OCI-LY1 (cell line): ENCODE measurements at regions not wholly inside any gene's neighbourhood (a gene's known extent, or its start where the extent isn't known, plus 50 kb on each side); places are given as distances from the start of the nearest gene placed in this dataset.

ENCODE experiments used
- H2AFZ ChIP-seq: fragments of 200-600 bp; sonication (generic), shearing (Covaris generic); 2 replicates; pipeline ENCODE4 v1.6.0; 2014; ENCODE audit warnings: antibody characterized with exemption, mild to moderate bottlenecking, low read length
- H3F3A ChIP-seq: fragments of 200-600 bp; sonication (generic), shearing (Covaris generic); 2 replicates; pipeline ENCODE4 v1.6.0; 2014; ENCODE audit warnings: mild to moderate bottlenecking, antibody characterized with exemption, low read length, moderate library complexity; ENCODE audit not compliant: insufficient read depth
- H3K27ac ChIP-seq: fragments of 200-600 bp; sonication (generic); 2 replicates; pipeline ENCODE4 v1.5.1; 2014; ENCODE audit warnings: low read length, mixed run types, mild to moderate bottlenecking, low read depth; ENCODE audit not compliant: poor library complexity, severe bottlenecking
- H3K27me3 ChIP-seq: fragments of 200-600 bp; sonication (generic); 2 replicates; pipeline ENCODE4 v1.6.0; 2014; ENCODE audit warnings: antibody characterized with exemption, mild to moderate bottlenecking, low read length, moderate library complexity; ENCODE audit not compliant: insufficient read depth
- H3K36me3 ChIP-seq: fragments of 200-600 bp; sonication (generic); 2 replicates; pipeline ENCODE4 v1.6.1; 2014; ENCODE audit warnings: mild to moderate bottlenecking, antibody characterized with exemption, low read length, moderate library complexity, mixed read lengths; ENCODE audit not compliant: insufficient read depth
- H3K4me1 ChIP-seq: fragments of 200-600 bp; sonication (generic); 2 replicates; pipeline ENCODE4 v1.5.1; 2014; ENCODE audit warnings: mild to moderate bottlenecking, low read length, moderate library complexity; ENCODE audit not compliant: insufficient read depth, severe bottlenecking
- H3K4me2 ChIP-seq: fragments of 200-600 bp; sonication (generic), shearing (Covaris generic); 2 replicates; pipeline ENCODE4 v1.6.1; 2014; ENCODE audit warnings: low read length
- H3K4me3 ChIP-seq: fragments of 200-600 bp; sonication (generic); 2 replicates; pipeline ENCODE4 v1.5.1; 2014; ENCODE audit warnings: low read length, low read depth, mild to moderate bottlenecking, mixed read lengths; ENCODE audit not compliant: poor library complexity, severe bottlenecking
- H3K79me2 ChIP-seq: fragments of 200-600 bp; shearing (Covaris generic); 2 replicates; pipeline ENCODE4 v1.6.1; 2016; ENCODE audit warnings: mixed run types, low read length, mixed read lengths; ENCODE audit not compliant: insufficient read depth
- H3K9ac ChIP-seq: fragments of 200-600 bp; sonication (generic), shearing (Covaris generic); 2 replicates; pipeline ENCODE4 v1.6.1; 2014; ENCODE audit warnings: mild to moderate bottlenecking, low read length, mixed read lengths
- H3K9me2 ChIP-seq: fragments of 200-600 bp; sonication (generic), shearing (Covaris generic); 2 replicates; pipeline ENCODE4 v1.6.1; 2014; ENCODE audit warnings: low read depth, mild to moderate bottlenecking, low read length, mixed read lengths
- H3K9me3 ChIP-seq: fragments of 200-600 bp; shearing (Covaris generic); 2 replicates; pipeline ENCODE4 v1.6.1; 2014; ENCODE audit warnings: low read length, mixed read lengths
- H4K20me1 ChIP-seq: fragments of 200-600 bp; sonication (generic), shearing (Covaris generic); 2 replicates; pipeline ENCODE4 v1.6.0; 2016; ENCODE audit warnings: mild to moderate bottlenecking, low read length; ENCODE audit not compliant: insufficient read depth
- CTCF ChIP-seq: fragments of 200-600 bp; sonication (generic), shearing (Covaris generic); IDR thresholded peaks from 2 replicates; pipeline ENCODE4 v1.5.1; 2017; ENCODE audit warnings: mild to moderate bottlenecking, antibody characterized with exemption, low read length, moderate library complexity, mixed read lengths
- EZH2 ChIP-seq: fragments of 200-600 bp; sonication (generic), shearing (Covaris generic); IDR thresholded peaks from 2 replicates; pipeline ENCODE4 v1.8.0; 2017; ENCODE audit warnings: borderline replicate concordance, mixed run types, mild to moderate bottlenecking, antibody characterized with exemption, low read length, moderate library complexity, mixed read lengths

- no peak overlapping the region for H3K4me3 ChIP-seq
- 0 out of 2 replicates have a peak, but pooled peaks cover 4% of the 10 kb centered on the region for H3K27me3 ChIP-seq
- H3K4me2 ChIP-seq, result no peak overlapping the region
- no peak overlapping the region for H2AFZ ChIP-seq
- H3K4me1 ChIP-seq, result no peaks in the 10 kb centered on the region
- no peaks in the 10 kb centered on the region for H3K9me3 ChIP-seq
- H3K9ac ChIP-seq, result no peak overlapping the region
- no peaks in the 10 kb centered on the region for H3K36me3 ChIP-seq
- TF ChIP-seq EZH2, result no peak
- TF ChIP-seq CTCF, result no peak
- H3F3A ChIP-seq, result no peaks in the 10 kb centered on the region
- H4K20me1 ChIP-seq, result no peaks in the 10 kb centered on the region
- no peak overlapping the region for H3K27ac ChIP-seq
- H3K79me2 ChIP-seq, result no peaks in the 10 kb centered on the region
- H3K9me2 ChIP-seq, result no peaks in the 10 kb centered on the region
Observed at GRCh38 chr13:80180740-80181355, 160.1 kb downstream of the SPRY2 start.

GRCh38 chr13:80177327-80177726 lies 163.6 kb downstream of the SPRY2 start:
- Histone ChIP-seq H3K27ac (no peak overlapping the region), H3K9ac (no peak overlapping the region)

GRCh38 chr13:80173224-80173623 lies 167.7 kb downstream of the SPRY2 start:
- Histone ChIP-seq H3K27me3 (no peaks in the 10 kb centered on the region), H3K4me3 (no peak overlapping the region)

More at GRCh38 chr13:80177327-80177726, 163.6 kb downstream of the SPRY2 start:
- Histone ChIP-seq H2AFZ (no peak overlapping the region), H3K79me2 (no peaks in the 10 kb centered on the region), H3F3A (no peaks in the 10 kb centered on the region), H3K9me2 (no peaks in the 10 kb centered on the region), H3K9me3 (no peaks in the 10 kb centered on the region), H3K4me3 (no peak overlapping the region), H3K4me1 (no peaks in the 10 kb centered on the region), H3K4me2 (no peak overlapping the region), H3K36me3 (no peaks in the 10 kb centered on the region), H3K27me3 (0 out of 2 replicates have a peak, but pooled peaks cover 4% of the 10 kb centered on the region), H4K20me1 (no peaks in the 10 kb centered on the region)
- TF ChIP-seq EZH2 (no peak), CTCF (no peak)

More at GRCh38 chr13:80173224-80173623, 167.7 kb downstream of the SPRY2 start:
- H3K4me1 ChIP-seq, result no peaks in the 10 kb centered on the region
- TF ChIP-seq CTCF (no peak), EZH2 (no peak)
- no peaks in the 10 kb centered on the region for H3K79me2 ChIP-seq
- no peak overlapping the region for H3K4me2 ChIP-seq
- no peaks in the 10 kb centered on the region for H3F3A ChIP-seq
- no peaks in the 10 kb centered on the region for H3K9me3 ChIP-seq
- H3K9me2 ChIP-seq, result no peaks in the 10 kb centered on the region
- H2AFZ ChIP-seq, result no peak overlapping the region
- no peak overlapping the region for H3K9ac ChIP-seq
- no peak overlapping the region for H3K27ac ChIP-seq
- no peaks in the 10 kb centered on the region for H3K36me3 ChIP-seq
- H4K20me1 ChIP-seq, result no peaks in the 10 kb centered on the region
